Activated naive CD4-positive, alpha-beta T cell treated with anti-CD3 and anti-CD28 coated beads, Interleukin-2, amount 50 U/mL, for 16 hours (primary cell): ENCODE measurements at regions not wholly inside any gene's neighbourhood (a gene's known extent, or its start where the extent isn't known, plus 50 kb on each side); places are given as distances from the start of the nearest gene placed in this dataset.
"Not testable (repeated sequence)": the region's sequence is repeated elsewhere in the genome, so short reads cannot be mapped to it uniquely, and the experiment has no call there.

Source experiments
- DNase-seq: peaks from one replicate; pipeline ENCODE4 v3.0.0-alpha.2; 2020

DNA sequence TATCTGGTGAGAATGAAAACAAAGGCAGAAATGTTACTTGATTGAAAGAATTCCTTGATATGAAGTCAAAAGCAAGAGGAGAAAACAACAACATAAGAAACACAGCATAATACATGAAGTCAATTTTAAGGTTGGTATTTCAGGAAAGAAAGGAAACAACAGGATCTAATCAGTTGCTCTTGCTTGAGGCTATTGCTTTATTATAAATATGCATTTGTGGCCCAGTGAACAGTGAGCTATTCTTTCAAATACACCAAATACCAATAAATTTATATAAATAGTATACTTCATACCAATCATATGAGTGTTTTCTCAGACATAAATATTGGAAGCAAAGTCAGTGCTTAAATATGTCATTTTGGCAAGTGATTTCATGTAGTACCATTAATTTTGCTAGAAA lies 806.6 kb downstream of the NXPH1 start:
- no peak for DNase-seq

DNA sequence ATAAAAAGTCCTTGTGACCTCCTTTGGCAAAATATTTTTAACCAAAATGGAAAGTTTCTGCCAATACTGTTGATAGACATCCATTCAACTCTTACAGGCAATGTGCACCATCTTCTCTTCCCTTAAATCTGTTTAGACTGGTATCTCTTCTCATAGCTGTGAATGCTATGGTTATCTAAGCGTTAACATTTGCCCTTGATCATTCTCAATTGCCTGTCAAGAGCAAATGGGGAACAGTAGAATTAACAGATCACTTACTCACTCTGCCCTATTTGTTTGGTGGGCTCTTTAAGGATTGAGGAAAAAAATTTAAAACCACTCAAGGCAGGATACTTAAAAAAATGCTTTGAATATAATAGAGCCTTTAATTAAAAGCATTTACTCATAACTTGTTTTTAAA lies 808.4 kb downstream of the NXPH1 start:
- DNase-seq, result no peak

DNA sequence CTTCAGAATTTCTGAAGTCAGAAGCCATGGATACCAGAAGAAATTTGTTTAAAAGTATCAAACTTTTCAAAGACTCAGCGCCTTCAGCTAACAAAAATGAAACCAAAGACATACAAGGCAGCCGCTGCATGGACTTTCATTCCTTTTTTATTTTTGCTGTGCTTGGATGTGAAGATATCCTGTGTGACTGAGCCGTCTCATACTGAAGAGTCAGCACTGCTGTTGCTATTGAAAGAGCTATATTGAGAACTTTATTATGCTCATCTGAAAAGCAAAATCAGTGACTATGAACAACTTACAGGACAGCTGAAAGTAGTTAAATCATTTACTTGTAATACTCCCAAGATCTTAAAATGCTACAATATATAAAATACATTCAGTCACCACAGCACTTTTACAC lies 809.2 kb downstream of the NXPH1 start:
- no peak for DNase-seq

DNA sequence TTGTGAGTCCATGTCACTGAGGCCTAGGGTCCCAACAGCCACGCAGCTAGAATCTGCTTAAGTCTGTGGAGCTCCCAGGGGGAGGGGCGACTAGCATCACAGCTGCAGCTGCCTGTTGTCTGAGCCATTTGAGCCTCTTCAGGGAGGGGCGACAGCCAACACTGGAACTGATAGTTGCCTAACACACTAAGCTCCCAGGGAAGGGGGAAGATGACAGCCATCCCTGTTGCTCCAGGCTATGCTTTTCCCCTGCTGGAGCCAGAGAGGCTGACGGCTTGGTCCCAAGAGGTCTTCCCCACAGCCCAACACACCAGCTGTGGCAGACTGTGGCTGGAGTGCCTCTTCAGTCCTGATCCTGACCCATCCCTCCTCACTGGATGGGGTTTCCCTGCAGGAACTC lies 817.5 kb downstream of the NXPH1 start:
- DNase-seq, result no peak

DNA sequence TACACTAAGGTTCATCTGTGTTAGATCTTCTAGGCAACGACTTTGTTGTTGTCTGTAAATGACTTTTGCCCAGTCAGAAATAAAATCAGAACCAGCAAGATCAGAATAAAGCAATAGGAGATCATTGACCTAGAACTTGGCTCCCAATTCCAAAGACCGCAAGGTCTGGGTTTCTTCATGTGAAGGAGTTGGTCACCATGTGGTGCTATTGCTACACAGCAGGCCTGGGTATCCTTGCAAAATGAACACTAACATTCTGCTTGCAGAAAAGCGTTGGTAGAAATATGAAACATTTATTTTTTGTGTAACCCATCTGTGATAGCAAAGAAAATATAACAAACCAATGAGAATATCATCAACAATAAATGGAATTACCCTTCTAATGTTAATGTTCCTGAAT lies 831.0 kb downstream of the NXPH1 start:
- DNase-seq, result no peak

DNA sequence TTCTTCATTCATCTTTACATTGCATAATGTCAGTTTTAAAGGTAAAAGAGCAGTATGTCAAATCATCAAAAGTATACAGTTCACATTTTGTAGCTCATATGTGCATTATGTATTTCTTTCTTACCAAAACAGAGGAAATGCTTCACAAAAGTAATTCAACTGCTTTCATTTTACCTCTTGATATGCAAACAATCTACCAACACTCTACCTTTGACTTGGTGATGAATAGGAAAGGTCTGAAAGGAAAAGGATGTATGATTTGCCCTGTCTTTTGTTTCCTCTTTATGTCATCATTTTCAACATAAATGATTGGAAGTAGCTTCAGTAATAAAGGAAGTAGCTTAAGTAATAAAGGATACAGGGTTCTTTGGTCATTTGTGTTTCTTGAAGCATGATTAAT lies 846.7 kb downstream of the NXPH1 start:
- no peak for DNase-seq

DNA sequence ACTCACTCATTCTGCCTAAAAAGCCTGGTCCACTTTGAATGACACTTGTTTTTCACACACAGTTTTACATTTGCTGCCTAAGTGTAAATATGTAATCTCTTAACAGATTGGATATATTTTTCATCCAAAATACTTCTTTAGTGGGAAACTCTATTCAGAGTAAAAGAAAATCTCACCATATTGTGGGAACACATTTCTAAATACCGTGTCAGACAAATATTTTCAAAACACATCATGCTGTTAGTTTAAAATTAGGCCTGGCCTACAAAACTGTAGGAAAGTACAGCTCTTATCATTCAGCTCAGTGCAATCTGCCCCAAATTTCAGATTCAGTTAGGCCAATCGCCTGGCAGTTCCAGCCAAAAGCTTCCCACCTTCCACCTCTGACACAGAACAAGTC lies 849.8 kb downstream of the NXPH1 start:
- DNase-seq, result no peak

DNA sequence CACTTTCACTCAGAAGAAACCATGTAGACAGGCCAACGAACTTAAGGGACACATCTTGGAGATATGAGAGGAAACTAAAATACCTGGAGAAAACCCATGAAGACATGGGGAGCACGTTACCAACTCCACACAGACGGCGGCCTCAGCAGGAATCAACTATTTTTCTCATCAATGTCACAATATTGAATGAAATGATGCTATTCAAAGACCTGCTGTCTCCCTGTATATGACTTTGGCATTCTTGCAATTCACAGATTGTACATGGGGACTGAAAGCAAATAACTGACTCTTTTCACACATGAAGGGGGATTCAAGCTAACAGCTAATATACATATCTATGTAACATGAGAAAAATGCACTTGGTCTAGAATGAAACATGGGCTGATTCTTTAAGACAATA lies 869.0 kb downstream of the NXPH1 start:
- DNase-seq, result no peak

DNA sequence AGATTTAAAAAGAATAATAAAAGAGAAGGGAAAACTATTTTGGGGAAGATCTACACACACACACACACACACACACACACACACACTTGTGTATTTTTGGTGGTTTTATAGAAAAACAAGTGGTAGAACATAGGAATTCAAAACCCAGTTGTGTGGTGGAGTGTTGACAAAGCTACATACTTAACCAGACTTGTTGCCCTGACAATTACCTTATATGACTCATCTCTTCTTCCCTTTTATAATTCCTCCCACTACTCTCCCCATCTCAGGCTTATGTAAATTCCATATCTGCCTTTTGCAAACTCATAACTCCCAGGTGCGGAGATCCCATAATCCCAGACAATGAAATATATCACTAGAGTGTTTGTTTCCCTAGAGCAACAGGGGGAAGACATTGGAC lies 873.7 kb downstream of the NXPH1 start:
- no peak for DNase-seq

DNA sequence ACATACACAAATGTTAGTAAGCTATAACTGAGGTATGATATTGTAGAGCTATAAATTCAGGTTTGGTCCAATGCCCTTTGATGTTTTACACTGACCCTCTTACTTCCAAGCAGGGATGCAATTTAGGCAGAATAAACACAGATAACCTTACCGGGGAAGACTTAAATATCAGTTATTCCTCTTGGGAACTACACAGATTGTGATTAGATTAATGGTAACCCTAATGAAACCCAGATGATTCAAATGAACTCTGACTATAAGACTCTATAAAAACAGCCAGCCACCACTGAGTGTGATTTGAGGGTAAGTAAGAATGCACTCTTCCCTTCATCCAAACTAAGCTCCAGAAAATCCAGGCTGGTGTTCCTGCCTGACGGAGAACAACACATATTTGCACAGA lies 891.1 kb downstream of the NXPH1 start:
- no peak for DNase-seq

DNA sequence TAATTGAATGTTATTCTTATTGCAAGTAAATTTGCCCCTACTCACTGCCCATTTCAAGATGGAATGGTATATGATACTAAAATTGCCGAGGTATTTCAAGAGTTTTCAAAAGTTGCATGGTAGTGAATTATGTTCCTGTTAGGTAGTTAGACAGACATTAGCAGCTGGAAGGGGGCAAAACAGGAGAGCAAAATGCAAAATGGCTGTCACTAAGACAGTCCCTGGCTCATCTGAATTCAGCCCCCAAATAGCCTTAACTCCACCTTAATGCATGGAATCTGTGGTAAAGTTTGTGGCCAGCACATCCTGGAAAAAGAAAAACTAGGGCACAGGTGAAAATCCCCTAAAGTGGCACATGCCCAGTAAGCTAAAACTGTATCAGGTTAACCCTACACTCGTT lies 894.9 kb downstream of the NXPH1 start:
- DNase-seq, result no peak

DNA sequence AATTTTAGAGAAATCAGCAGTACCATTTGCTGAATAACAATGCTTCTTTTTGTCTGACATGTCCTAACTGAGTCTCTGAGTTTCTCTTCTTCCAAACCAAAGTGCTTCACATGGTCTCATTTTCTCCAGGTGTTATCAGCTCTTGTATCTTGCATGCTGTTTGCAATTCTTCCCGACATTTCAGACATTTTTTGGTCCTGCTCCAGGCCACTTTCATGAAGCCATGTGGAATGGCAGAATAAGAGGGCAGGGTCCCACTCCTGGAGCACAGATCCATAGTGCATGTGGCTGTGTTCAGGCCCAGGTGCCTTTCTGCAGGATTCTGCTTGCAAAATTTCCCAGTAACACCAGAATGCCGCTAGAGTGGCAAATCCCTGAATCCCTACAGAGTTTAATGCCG lies 916.2 kb downstream of the NXPH1 start:
- no peak for DNase-seq

DNA sequence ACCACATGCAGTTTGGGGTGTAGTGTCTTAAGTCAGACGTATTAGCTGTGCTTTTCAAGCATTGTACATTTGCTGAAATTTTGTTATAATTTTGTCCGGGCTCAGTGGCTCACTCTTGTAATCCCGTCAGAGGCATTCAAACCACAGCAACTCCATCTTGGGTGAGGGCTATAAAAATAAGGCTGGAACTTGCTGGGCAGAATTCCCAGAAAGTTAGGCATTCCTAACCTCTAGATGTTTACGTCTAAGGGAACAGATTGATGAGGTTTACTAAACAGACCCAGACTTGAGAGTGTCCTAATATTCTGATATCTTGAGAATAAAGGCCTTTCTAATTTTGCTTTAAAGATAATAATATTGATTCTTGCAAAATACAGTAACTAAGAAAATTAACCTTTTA lies 957.8 kb downstream of the NXPH1 start:
- no peak for DNase-seq

DNA sequence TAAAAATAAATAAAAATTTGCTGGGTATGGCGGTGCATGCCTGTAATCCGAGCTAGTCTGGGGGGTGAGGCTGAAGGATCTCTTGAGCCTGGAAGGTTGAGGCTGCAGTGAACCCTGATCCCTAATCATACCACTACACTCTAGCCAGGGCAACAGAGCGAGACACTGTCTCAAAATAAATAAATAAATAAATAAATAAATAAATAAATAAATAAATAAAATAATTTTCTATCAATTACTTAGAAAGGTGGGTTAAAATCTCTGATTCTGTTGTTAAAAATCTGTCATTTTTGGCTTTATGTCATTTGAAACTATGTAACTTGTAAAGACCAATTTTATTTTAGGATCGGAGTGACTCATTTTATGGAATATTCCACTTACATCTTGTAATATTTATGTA lies 958.6 kb downstream of the NXPH1 start:
- no peak for DNase-seq

DNA sequence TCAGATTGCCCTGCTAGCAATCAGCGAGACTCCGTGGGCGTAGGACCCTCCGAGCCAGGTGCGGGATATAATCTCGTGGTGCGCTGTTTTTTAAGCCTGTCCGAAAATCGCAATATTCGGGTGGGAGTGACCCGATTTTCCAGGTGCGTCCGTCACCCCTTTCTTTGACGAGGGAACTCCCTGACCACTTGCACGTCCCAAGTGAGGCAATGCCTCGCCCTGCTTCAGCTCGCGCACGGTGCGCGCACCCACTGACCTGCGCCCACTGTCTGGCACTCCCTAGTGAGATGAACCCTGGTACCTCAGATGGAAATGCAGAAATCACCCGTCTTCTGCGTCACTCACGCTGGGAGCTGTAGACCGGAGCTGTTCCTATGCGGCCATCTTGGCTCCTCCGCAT lies 971.0 kb downstream of the NXPH1 start:
- not testable (repeated sequence) for DNase-seq

DNA sequence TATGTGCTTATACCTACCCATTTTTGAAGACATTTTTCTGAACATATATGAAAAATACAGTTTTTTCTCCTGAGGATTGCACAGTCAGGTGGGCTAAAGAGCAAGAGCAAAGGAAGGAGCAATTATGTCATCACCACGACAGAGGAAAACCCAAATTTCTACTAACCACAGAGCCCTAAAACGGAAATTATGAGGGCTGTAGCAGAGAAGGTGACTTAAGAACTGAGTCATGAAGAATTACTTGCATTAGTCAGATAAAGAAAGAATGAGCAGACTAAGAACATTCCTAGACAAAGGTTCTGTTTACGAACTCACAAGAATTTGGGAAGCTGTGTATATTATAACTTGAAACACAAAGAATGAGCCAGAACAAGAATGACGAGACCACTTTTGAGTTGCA lies 974.4 kb downstream of the NXPH1 start:
- DNase-seq, result no peak

DNA sequence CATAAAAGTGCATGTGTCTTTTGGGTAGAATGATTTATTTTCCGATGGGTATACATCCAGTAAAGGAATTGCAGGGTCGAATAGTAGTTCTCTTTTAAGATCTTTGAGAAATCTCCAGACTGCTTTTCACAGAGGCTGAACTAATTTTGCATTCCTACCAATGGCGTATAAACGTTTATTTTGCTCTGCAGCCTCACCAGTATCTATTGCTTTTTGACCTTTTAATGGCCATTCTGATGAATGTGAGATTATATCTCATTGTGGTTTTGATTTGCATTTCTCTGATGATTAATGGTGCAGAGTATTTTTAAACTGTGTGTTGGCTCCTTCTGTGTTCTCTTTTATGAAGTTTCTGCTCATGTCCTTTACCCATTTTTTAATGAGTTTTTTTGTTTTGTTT lies 1020.1 kb downstream of the NXPH1 start:
- no peak for DNase-seq

DNA sequence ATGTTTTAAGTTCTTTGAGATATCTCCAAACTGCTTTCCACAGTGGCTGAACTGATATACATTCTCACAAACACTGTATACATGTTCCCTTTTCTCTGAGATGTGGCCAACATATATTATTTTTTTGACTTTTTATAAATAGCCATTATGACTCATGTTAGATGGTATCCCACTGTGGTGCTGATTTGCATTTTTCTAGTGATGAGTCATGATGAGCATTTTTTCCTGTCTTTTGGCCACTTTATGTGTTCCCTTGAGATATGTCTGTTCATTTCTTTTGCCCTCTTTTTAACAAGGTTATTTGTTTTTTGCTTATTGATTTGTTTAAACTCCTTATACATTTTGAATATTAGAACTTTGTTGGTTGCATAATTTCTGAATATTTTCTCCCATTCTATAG lies 1055.1 kb downstream of the NXPH1 start:
- DNase-seq, result no peak

DNA sequence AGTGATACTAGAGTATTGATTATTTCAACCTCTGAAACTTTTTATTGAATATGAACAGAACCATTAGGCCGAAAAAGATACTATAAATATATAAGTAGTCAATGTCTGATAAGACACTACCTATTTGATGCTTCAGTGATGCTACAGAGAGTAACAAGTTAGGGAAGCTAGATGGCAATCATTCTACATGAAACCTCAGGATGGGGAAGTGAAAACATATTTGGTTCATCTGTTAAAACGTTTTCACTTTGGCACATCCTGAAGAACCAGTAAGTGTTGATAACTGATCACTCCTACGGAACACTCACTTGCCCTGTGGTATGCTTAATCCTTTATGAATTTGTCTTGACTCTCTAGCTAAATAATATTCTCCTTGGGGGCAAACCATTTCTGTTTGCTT lies 1064.9 kb downstream of the NXPH1 start:
- no peak for DNase-seq

DNA sequence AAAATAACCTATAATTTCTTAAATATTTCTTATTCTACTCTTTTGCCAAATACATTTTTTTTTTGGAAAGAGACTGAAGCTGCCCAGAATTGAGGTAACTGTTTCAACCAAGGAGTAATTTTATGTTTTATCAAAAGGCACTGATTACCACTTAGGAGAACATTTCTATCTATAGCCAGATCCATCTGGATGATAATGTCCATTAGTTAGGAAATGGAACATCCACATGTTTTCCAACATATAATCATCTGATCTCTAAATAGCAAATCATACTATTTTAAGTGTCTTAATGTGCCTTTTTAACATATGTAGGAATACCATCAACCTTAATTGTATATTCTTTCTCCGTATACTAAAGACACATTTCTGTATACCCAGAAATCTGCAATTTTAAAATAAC lies 1068.9 kb downstream of the NXPH1 start:
- DNase-seq, result no peak

DNA sequence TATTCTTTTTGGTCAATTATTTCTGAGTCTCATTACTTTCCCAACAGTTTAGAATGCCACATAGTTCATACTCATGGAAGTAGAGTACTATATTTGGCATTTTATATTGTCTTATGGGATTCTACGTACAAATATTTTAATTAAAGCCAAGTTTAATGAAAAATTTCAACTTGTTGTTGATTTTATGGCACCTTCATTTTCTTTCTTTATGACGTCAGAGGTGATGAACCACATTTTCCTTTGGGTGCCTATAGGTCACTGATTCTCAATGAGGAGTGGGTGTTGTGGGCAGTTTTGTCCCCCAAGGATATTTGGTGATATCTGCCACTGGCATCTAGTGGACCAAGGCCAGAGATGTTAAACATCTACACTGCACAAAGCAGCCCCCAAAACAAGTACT lies 1071.3 kb downstream of the NXPH1 start:
- no peak for DNase-seq

DNA sequence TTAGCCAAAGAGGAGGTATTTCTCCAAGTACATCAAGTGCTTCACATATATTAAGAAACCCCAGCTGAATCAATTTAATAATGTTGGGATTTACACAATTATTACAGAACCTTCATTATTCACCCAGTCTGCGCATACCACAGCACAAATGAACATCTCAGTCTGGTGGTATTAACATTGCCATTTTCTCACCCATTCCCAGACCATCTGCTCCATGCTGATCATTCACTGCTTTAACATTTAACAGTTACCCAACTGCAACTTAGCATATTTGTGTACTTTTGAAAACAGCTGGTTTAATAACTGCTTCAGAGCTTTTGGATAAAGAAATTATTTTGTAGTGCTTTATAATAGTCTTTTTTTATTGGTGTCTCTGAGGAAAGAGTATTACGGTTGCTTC lies 1072.1 kb downstream of the NXPH1 start:
- DNase-seq, result no peak

DNA sequence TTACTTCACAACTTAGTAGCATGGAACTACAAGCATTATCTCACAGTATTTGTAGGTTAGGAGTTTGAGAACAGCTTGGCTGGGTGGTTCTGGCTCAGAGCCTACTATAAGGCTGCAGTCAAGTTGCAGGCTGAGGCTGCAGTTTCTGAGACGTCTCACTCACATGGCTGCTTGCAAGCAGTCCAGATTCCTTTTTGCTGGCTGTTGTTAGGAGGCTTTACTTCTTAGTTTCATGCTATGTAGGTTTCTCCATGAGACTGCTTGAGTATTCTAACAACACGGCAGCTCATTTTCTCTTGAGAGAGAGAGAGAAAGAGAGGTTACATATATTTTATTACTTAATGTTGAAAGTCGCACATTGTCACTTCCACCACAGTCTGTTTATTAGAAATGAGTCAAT lies 1073.9 kb downstream of the NXPH1 start:
- no peak for DNase-seq

DNA sequence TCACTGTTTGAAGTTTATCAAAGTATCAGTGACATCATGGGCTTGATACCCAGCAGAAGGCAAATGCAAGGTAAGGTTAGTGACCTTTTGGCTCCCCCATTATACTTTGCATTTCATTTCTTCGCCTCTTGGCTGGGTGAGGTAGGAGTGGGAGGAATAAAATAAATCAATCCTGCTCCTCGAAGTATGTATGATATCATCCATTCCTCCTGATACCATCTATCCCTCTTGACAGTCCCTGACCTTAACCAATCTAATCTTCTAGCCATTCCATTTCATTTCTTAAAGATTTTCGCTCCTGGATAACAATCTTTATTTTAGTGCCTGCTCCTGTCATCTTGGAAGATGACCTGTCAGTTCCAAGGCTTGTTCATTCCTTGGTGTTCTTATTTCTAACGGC lies 1083.3 kb downstream of the NXPH1 start:
- DNase-seq, result no peak

DNA sequence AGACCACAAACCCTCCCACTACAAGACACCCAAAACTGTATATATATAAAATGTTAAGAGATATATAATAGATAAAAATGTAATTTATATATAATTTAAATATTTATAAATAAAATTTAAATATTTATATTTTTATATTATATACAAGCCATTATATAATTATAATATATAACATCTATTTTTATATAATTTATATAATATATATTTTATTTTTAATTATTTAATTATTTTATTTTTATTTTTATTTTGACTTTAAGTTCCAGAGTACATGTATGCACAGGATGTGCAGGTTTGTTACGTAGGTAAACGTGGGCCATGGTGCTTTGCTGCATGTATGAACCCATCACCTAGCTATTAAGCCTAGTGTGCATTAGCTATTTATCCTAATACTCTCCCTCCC lies 1090.2 kb downstream of the NXPH1 start:
- DNase-seq, result no peak

DNA sequence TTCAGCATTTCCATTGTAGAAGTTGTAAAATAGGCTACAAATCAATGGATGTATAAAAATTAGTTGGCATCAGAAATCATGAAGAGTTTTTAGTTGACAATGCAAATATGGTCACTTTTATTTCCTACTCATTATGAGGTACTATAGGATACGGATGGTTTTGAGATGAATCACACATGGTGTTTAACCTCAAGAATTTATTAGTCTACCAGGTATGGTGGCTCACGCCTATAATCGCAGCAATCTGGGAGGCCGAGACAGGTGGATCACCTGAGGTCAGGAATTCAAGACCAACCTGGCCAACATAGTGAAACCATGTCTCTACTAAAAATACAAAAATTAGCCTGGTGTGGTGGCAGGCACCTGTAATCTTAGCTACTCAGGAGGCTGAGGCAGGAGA lies 1119.0 kb downstream of the NXPH1 start:
- DNase-seq, result not testable (repeated sequence)

DNA sequence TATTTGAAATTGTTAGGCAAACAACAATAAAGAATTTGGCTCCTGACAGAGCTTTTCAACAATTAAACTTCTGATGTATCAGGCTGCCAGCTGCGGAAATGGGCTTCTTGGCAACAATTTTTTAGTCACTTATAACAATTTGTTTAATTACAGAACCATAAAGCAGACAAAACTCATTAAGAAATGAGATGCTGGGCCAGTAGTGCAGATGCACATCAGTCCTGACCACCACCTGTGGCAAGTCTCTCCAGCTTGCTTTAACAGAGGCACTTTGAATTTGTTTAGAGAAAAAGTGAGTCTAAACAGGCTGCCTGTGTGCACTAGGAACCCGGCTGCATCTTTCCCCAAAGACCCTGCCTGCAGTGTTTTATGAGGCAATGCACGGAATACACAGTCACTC lies 1124.4 kb downstream of the NXPH1 start:
- DNase-seq, result no peak
